HG03439 (cell line): ENCODE measurements at regions not wholly inside any gene's neighbourhood (a gene's known extent, or its start where the extent isn't known, plus 50 kb on each side); places are given as distances from the start of the nearest gene placed in this dataset.

Source experiments
- ATAC-seq: cut with Tn5 transposase; IDR thresholded peaks from one replicate; pipeline ENCODE4 v1.9.1; 2021; ENCODE audit warnings: mild to moderate bottlenecking, moderate library complexity; ENCODE audit not compliant: unreplicated experiment

- ATAC-seq: no peak
These were observed 164.7 kb upstream of the CCND2 start for GRCh38 chr12:4108803-4109345.

GRCh38 chr12:4107911-4108697, 165.5 kb upstream of the CCND2 start:
- ATAC-seq: no peak

- ATAC-seq: peak; percentile 79
These were observed 166.1 kb upstream of the CCND2 start for GRCh38 chr12:4107436-4107878.

GRCh38 chr12:4106621-4107020, 166.9 kb upstream of the CCND2 start:
- ATAC-seq: no peak

- ATAC-seq: no peak
These were observed 168.8 kb upstream of the CCND2 start for GRCh38 chr12:4104722-4105244.

GRCh38 chr12:4099276-4099675, 174.3 kb upstream of the CCND2 start:
- no peak for ATAC-seq

- no peak for ATAC-seq
These were observed 182.4 kb upstream of the CCND2 start for GRCh38 chr12:4091016-4091743.

- ATAC-seq: no peak
These were observed 183.6 kb upstream of the CCND2 start for GRCh38 chr12:4089956-4090355.

- no peak for ATAC-seq
These were observed 184.4 kb upstream of the CCND2 start for GRCh38 chr12:4089121-4089606.

GRCh38 chr12:4088451-4088850, 185.1 kb upstream of the CCND2 start:
- ATAC-seq: no peak

GRCh38 chr12:4086481-4086880, 187.1 kb upstream of the CCND2 start:
- ATAC-seq: no peak

GRCh38 chr12:4084573-4084972, 189.0 kb upstream of the CCND2 start:
- ATAC-seq: no peak

- ATAC-seq: no peak
These were observed 190.7 kb upstream of the CCND2 start for GRCh38 chr12:4082809-4083403.

GRCh38 chr12:4080213-4080612, 193.3 kb upstream of the CCND2 start:
- no peak for ATAC-seq

GRCh38 chr12:4074129-4074528, 199.4 kb upstream of the CCND2 start:
- ATAC-seq: no peak

- no peak for ATAC-seq
These were observed 196.4 kb upstream of the PARP11 start for GRCh38 chr12:4069670-4070010.

- ATAC-seq: no peak
These were observed 195.9 kb upstream of the PARP11 start for GRCh38 chr12:4068981-4069669.

GRCh38 chr12:4064008-4064407, 190.8 kb upstream of the PARP11 start:
- no peak for ATAC-seq

- no peak for ATAC-seq
These were observed 186.8 kb upstream of the PARP11 start for GRCh38 chr12:4059898-4060568.
